ENCODE measurements at regions not wholly inside any gene's neighbourhood (a gene's known extent, or its start where the extent isn't known, plus 50 kb on each side); places are given as distances from the start of the nearest gene placed in this dataset.
A peak's percentile ranks its signal among the peaks of the same experiment; 100 is the strongest.
"Not testable (repeated sequence)": the region's sequence is repeated elsewhere in the genome, so short reads cannot be mapped to it uniquely, and the experiment has no call there.

GRCh38 chr4:54587107-54587891 lies 70.5 kb upstream of the KIT start:
- DNase-seq, result no peak

GRCh38 chr4:54588404-54588803 lies 69.4 kb upstream of the KIT start:
- no peak for DNase-seq

GRCh38 chr4:54589586-54589985 lies 68.2 kb upstream of the KIT start:
- no peak for DNase-seq

- no peak for DNase-seq
Measured at GRCh38 chr4:54593795-54594322, 63.9 kb upstream of the KIT start.

GRCh38 chr4:54596201-54596600 lies 61.6 kb upstream of the KIT start:
- DNase-seq, result no peak

- DNase-seq, result not testable (repeated sequence)
Measured at GRCh38 chr4:54597678-54598077, 60.1 kb upstream of the KIT start.

- DNase-seq, result not testable (repeated sequence)
Measured at GRCh38 chr4:54602175-54602574, 55.6 kb upstream of the KIT start.

- peak; percentile 41 to 51 for DNase-seq
Measured at GRCh38 chr4:54607067-54607466, 50.7 kb upstream of the KIT start.

GRCh38 chr4:54607521-54607920 lies 50.2 kb upstream of the KIT start:
- no peak for DNase-seq
